Fibroblast of skin of abdomen (primary cell): ENCODE measurements at regions not wholly inside any gene's neighbourhood (a gene's known extent, or its start where the extent isn't known, plus 50 kb on each side); places are given as distances from the start of the nearest gene placed in this dataset.
"Not testable (repeated sequence)": the region's sequence is repeated elsewhere in the genome, so short reads cannot be mapped to it uniquely, and the experiment has no call there.

Source experiments
- DNase-seq: peaks from one replicate; pipeline ENCODE4 v3.0.0-alpha.2; 2013

DNA sequence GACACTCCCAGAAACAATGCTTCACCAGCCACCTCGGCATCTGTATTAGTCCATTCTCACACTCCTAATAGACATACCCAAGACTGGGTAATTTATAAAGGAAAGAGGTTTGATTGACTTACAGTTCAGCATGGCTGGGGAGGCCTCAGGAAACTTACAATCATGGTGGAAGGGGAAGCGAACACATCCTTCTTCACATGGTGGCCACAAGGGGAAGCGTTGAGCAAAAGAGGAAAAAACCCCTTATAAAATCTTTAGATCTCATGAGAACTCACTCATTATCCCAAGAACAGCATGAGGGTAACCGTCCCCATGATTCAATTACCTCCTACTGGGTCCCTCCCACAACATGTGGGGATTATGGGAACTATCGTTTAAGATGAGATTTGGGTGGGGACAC, 140.9 kb downstream of the LIG4 start:
- DNase-seq: not testable (repeated sequence)

DNA sequence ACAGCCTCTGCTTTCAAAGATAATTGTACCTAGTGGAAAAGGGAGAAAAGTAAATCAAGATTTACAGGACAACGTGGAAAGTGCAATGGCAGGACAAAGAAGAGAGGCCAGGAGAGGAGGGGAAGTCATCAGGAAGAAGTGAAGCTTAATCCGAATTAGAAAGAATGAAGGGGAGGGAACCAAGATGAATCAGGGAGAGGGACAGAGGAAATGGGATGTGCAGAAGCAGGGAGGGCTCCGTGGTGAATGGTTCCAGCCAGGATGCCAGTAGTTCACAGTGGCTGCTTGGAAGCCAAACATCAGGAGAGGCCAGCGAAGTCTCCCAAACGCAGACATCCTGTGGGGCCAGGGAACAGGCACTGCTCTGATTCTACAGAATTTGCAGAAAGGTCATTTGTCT, 144.4 kb downstream of the LIG4 start:
- no peak for DNase-seq

DNA sequence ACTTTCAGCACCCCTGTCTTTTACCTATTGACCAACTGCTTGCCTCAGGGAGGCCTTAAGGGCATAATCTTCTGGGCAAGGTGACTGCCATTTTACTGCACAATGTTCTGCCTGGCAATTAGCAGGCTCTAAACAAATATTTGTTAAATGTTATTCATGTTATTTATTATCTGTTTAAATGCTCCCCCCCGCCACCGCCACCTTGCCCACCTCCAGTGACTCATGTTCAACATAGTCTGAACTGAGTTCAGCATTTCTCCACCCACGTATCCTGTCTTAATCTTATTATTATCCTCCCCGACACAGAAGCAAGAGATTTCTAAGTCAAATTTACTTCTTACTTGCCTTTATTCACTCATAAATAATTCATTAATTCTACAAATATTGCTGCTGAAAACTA, 144.8 kb downstream of the LIG4 start:
- DNase-seq: no peak

DNA sequence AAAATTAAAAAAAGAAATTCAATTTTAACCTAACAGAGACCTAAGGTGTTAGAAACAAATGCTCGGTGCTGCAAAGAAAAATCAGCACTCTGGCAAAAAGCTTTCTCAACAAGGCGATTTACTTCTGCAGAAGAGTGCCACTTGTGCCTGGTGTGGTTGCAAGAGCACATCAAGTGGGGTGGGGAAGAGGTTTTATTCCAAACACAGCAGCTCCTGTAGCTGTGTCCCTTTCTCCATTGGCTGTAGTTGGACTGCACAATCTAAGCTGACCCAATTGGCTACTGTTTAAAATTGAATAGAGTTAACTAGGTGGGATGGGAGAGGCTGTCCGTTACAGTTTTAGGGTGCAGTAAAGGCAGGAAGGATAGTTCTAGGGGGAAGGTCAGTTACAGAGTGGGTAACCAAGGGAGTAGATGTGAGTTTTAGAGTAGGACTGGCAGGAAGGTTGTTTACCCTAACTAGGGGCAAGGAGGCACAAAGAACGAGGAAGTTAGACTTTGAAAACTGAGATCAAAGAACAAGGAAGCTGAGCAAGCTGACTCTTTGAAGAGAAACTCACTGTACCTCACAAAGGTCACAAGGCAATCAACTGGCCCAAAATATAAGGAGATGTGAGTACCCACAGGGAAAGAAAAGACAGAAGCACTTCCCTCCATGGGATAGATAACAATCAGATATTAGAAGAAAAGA, 145.7 kb downstream of the LIG4 start:
- no peak for DNase-seq

DNA sequence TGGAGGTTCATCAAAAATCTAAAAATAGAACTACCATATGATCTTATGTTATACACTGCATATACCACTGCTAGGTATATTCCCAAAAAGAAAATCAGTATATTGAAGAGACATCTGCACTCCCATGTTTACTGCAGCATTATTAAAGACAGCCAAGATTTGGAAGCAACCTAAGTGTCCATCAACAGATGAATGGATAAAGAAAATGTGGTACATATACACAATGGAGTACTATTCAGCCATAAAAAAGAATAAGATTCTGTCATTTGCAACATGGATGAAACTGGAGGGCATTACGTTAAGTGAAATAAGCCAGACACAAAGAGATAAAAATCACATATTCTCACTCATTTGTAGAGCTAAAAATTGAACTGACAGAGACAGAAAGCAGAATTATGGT, 151.0 kb downstream of the LIG4 start:
- DNase-seq: not testable (repeated sequence)

DNA sequence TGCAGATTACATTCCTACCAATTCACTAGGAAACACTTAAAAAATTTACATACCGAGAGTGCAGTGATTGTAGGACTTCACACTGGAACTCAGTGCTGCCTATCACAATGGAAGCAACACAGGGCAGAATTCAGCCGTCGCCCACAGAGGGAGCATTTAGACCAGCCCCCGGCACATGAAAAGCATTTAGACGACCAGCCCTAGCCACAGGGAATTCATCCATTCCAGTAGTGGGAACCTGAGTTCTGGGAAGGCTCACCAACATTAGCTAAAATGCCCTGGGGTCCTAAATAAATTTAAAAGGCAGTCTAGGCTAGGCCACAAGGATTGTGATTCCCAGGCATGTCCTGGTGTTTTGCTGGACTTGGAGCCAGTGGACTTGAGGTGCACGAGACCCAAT, 155.2 kb downstream of the LIG4 start:
- no peak for DNase-seq

DNA sequence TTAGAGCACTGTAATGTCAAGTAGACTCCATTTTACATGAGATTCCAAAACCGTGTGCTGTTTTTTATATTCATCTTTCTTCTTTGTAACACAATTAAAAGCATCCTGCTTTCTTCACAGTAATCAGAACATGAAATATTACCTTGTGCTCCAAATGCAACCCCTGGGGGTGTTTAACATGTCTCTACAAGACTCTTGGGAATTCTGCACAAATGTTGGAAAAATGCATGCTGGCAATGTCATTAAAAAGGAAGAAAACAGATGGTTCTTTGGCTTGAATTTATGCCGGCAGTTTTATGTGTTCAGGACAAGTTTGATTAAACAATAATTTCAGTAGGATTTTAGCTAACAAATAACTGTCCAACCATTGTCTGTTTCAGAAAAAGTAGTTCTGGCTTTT, 159.1 kb downstream of the LIG4 start:
- no peak for DNase-seq

DNA sequence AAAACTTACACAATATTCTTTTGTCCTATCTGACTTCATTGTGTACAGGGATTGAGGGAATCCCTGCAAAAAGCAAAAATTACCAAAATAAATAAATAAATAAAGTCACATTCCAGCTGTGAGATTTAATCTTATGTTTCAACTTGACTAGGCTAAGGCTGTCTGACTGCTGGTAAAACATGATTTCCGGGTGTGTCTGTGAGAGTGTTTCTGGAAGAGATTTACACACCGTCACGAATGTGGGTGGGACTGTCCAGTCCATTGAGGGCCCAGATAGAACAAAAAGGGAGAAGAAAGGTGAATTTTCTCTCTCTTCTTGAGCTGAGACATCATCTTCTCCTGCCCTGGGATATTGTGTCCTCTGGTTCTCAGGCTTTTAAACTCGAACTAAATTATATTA, 166.1 kb downstream of the LIG4 start:
- no peak for DNase-seq

DNA sequence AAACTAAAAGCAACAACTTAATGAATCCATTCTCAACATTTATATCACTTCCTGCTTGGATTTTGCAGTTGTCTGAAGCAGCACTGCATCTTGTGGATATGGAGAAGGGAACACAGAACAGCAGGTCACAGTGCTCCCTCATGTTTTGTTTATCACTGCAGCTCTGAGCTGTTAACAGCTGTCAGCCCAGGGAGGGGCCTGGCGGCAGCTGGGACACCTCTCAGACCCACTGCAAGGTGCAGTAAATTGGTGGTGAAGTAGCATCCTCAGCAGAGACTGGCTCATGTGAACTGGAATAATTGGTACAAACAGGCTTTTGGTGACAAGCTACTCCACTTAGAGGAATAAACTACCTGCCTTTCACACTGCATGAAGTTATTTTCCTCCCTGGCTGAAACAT, 170.4 kb downstream of the LIG4 start:
- no peak for DNase-seq

DNA sequence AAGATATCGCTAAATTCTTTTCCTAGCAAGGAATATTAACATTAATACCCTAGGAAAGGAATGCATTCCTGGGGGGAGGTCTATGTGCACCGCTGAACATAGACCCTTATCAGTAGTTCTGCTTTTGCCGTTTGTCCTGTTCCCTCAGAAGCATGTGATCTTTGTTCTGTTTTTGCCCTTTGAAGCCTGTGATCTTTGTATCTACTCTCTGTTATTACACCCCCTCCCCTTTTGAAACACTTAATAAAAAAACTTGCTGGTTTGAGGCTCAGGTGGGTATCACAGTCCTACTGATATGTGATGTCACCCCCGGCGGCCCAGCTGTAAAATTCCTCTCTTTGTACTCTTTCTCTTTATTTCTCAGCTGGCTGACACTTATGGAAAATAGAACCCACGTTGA, 172.5 kb downstream of the LIG4 start:
- DNase-seq: not testable (repeated sequence)

DNA sequence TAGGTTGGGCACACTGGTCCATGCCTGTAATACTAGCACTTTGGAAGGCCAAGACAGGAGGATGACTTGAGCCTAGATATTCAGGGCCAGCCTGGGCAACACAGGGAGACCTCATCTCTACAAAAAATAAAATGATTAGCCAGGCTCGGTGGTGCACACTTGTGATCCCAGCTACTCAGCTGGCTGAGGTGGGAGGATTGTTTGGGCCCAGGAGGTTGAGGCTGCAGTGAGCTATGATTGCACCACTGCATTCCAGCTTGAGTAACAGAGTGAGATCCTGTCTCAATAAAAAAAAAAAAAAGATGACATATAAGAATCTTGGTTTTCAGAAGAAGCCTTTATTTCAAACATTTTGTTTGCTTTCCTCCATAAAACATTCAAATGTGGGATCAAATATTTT, 178.0 kb downstream of the LIG4 start:
- no peak for DNase-seq

DNA sequence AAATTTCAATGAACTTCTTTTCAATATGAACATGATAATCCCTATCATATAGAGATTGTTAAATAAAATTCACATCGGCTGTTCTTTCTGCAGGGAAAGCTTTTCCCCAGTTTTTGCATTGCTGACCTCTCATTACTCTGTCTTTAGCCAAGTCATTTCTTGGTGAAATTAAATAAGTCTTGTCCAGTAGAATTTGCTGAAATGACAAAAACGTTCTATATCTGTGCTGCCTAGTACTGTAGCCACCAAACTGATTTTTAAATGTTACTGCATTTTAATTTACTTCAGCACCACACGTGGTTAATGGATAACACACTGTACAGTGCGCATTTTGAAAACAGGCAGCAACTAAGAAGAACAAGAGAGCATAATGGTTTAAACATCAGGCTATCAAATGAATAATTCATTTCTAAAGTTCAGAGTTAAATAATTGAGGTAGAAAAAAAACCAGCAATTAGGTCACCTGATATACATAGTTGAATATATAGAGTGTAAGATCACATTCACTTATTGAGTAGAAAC, 178.9 kb downstream of the LIG4 start:
- no peak for DNase-seq

DNA sequence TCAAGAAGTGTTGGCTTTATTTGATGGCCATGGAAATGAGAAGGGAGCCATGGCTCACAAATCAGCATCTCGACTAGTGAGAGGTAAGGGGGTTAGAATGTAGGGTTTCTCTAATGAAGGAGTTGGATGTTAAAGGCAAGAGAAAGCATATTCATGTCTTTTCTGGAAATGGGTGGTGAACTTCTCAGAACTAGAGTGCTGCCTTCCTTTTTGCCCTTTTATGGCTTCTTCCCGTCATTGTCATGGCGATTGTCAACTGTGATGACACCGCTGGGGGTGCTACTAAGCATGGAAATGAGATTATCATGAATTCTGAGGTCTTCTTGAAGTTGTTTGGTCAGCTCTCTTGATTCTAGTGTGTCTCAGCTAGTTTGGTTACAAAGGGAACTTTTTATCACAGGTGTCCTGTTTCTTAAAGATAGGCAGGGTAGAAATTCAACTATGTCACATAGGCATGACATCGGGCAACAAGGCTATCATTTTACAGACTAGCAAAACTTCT, 180.4 kb downstream of the LIG4 start:
- no peak for DNase-seq

DNA sequence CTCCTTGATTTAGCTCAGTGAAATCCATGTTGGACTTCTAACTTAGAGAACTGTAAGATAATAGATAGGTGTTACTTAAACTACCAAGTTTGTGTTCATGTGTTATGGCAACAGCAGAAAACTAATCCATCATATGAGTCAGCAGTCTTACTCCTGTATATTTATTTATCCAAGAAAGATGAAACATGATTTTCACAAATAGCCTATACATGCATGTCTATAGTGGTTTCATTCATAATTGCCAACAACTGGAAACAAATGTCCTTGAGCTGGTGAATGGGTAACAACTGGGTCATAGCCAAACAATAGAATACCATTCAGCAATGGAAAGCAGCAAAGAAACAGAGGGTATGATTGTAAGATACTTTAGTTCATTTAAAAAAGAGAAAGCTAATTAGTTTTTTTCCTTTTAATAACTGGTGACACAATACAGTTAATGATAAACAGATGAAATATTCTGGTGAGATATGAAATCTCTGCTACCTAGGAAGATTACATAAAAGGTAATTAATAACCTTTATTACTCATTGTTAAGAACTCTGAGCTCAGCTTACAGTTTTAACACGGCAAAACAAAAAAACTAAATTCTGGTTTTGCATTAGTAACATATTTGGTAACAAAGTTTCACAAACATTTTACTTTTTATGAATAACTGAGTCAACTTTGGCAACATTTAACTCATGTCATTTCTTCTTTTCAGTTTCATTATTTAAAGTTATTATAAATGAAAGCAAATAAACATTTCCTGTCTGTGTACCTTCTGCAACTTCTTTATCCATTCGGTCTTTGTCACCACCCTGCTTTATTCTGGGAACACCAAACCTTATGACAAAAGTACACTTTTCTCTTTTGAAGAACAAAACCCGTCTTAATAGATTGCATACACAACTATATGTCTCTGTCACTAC, 181.3 kb downstream of the LIG4 start:
- no peak for DNase-seq

DNA sequence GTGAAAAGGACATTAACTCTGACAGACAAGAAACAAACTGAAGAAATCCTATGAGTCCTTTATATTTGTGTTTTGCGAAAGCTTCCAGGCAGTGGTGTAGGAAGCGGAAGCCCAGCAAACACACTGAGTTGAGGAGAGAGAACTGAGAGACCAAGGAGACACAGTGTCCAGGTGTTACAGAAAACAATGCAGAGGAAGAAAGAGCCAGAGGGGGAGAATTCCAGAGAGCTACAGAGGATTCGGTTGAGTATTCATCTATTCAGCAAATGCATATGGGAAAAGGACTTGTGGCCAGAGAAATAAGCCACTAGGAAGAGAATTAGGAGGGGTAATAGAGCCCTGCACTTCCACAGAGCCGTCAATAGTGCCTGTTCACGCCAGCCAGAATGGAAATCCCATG, 183.5 kb downstream of the LIG4 start:
- no peak for DNase-seq

DNA sequence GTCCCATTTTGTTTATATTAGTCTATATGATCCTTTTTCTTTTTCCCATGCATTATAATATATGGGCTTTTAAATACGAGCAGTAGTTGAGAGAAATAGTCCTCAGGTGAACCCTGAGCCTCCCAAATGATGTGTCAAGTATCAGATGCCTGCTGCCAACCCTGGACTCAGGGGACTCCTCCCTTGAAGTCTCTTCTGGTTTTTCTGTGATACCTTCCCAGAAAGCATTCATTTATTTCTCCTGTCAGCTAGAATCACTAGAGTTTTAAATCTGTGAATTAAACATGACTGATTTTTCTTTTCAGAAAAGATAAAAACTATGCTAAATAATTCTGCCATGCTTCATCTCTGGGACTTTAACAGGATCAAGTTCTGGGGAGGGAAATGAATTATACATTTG, 184.6 kb downstream of the LIG4 start:
- no peak for DNase-seq

DNA sequence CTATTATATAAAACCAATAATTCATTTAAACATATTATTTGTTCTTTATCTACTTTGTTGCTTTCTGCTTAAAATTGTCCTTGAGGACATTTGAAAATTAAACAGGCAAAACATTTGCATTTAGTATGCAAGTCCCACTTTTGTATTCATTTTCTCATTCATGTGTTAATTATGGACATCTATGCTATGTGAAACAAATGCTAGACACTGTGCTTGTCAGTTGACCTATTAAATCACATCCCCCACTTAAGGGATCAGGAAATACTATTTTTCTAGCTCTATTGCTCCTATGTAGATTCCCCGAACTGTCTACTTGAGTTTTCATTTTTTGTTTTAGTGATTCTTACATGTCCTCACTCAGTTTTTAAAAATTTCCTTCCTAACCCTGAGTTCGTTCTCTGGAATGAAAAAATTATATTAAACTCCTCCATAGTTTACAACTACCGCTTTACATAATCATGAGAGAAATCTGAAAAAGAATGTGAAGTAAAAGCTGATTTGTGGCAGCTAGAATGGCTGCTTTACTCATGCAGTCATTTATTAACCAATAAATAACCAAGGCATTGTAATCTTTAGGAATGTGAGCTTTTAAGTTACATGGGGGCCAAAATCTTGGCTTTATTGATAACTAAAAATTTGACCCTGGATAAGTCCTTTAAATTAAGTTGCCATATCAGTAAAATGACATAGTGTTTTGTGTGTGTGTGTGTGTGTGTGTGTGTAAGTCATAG, 188.5 kb downstream of the LIG4 start:
- no peak for DNase-seq

DNA sequence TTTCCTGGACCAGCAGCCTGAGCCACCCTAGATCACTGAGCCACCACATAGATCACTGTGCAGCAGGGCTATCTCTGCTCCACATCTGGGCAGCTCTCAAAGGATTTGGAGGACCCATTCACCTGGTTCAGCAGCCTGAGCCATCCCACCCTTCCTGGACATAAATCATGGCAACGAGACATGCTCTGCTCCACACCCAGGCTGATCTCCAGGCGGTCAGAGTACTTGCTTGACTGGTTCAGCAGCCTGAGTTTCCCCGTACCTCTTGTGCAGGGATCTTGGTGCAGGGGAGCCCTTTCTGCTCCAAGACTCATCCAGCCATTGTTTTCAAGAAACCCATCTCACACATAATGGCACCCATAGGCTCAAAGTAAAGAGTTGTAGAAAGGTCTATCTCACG, 195.3 kb downstream of the LIG4 start:
- no peak for DNase-seq

DNA sequence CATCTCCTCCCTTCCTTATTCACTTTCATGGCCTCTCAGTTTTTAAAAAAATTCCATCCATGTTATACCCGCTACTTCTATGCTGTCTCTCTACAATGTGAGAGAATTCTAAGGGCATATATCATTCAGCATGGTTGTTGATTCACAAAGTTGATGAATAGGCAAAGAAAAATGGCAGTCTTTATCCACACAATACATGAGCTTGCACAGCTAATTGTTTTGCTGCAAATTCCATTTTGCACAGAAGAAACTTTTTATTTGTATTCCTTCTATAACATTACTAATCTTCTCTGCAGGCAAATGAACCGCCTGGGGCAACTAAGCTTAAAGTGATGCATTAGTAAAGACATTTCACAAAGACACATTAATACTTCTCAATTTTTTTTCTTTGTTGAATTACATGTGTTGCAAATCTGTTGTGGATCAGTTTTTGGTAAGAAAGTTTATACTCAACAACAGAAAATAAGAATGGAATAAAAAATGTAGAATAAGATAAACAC, 196.9 kb downstream of the LIG4 start:
- DNase-seq: no peak

DNA sequence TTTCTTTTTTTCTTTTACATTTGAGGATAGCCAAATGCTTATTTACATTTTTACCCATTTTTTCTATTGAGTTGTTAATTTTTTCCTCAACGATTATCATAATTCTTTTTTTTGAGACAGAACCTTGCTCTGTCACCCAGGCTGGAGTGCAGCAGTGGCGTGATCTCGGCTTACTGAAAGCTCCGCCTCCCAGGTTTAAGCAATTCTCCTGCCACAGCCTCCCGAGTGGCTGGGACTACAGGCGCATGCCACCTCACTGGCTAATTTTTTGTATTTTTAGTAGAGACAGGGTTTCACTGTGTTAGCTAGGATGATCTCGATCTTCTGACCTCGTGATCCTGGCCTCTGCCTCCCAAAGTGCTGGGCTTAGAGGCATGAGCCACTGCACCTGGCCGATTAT, 208.7 kb downstream of the LIG4 start:
- no peak for DNase-seq

DNA sequence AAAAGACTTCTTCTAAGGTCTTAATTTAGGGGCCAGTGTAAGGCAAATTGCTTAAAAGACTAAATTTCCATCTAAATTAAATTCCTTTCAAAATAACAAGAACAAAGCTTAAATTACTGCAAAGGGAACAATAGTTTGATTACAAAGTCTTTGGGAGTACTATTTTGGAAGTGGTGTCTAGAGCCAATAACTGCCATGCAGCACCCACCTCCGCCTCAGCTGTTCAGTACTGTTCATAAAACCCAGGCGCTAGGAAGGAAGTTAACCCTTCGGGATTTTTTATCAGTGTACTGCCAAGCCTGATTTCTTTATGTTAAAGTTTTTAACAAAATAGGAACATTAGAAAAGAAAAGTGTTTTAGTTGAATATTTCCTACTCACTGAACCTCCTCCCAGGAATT, 210.1 kb downstream of the LIG4 start:
- no peak for DNase-seq

DNA sequence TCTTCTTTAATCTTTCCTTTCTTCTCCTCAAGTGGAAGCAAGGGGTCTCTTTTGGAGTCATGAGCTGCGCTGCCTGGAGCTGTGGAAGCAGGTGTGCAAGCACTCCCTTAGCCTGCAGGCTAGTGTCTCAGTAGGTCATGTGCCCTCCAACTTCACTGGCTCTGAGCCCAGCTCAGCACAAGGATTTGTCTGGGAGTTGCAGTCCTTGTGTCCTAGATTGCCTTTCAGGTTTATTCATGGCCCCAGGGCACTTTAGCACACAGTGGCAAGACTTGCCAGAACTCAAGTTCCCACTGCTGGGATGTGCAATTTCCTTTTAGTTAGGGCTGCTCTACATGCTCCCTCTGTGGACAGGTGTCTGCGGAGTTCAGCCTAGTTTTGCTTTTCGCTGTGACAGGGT, 211.7 kb downstream of the LIG4 start:
- no peak for DNase-seq

DNA sequence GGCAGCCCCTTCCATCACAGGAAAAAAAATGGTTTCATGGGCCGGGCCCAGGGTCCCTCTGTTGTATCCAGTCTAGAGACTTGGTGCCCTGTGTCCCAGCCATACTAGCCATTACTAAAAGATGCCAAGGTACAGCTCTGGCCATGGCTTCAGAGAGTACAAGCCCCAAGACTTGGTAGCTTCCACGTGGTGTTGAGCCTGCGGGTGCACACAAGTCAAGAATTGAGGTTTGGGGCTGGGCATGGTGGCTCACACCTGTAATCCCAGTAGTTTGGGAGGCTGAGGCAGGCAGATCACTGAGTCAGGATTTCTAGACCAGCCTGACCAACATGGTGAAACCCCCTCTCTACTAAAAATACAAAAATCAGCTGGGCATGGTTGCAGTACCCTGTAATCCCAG, 214.3 kb downstream of the LIG4 start:
- DNase-seq: no peak
